GM23338 (cell line): ENCODE measurements at regions not wholly inside any gene's neighbourhood (a gene's known extent, or its start where the extent isn't known, plus 50 kb on each side); places are given as distances from the start of the nearest gene placed in this dataset.

Experiments used
- ATAC-seq: fragments of 200-7000 bp; cut with Tn5 transposase; 3 replicates; pipeline ENCODE4 v1.9.1; 2020
- DNase-seq: peaks from one replicate; pipeline ENCODE4 v3.0.0-alpha.2; 2015; ENCODE audit warnings: low spot score
- H2AFZ ChIP-seq: fragments of 200-600 bp; sonication (generic); 2 replicates; pipeline ENCODE4 v1.8.0; 2016; ENCODE audit warnings: antibody characterized with exemption, mild to moderate bottlenecking, moderate library complexity
- H3F3A ChIP-seq: fragments of 200-600 bp; sonication (generic); replicated peaks from 2 replicates; pipeline ENCODE4 v1.8.0; 2017; ENCODE audit warnings: antibody characterized with exemption, mixed run types, low read depth
- H3K27ac ChIP-seq: fragments of 200-600 bp; sonication (generic); 2 replicates; pipeline ENCODE4 v1.6.1; 2016; ENCODE audit warnings: low read depth
- H3K27me3 ChIP-seq: fragments of 200-600 bp; sonication (generic); 2 replicates; pipeline ENCODE4 v1.8.0; 2016; ENCODE audit warnings: mild to moderate bottlenecking, mixed run types, moderate library complexity; ENCODE audit not compliant: insufficient read depth
- H3K36me3 ChIP-seq: fragments of 200-600 bp; sonication (generic); 2 replicates; pipeline ENCODE4 v1.8.0; 2016; ENCODE audit warnings: mild to moderate bottlenecking; ENCODE audit not compliant: insufficient read depth
- H3K4me1 ChIP-seq: fragments of 200-600 bp; sonication (generic); 2 replicates; pipeline ENCODE4 v1.8.0; 2016; ENCODE audit warnings: mild to moderate bottlenecking, moderate library complexity; ENCODE audit not compliant: insufficient read depth
- H3K4me2 ChIP-seq: fragments of 200-600 bp; sonication (generic); 2 replicates; pipeline ENCODE4 v1.7.1; 2017; ENCODE audit warnings: mixed run types
- H3K4me3 ChIP-seq: fragments of 200-600 bp; sonication (generic); 2 replicates; pipeline ENCODE4 v1.6.1; 2016; ENCODE audit warnings: mixed run types
- H3K79me2 ChIP-seq: fragments of 200-600 bp; sonication (generic); replicated peaks from 2 replicates; pipeline ENCODE4 v1.8.0; 2017; ENCODE audit warnings: mild to moderate bottlenecking; ENCODE audit not compliant: insufficient read depth
- H3K9me2 ChIP-seq: fragments of 200-600 bp; sonication (generic); 2 replicates; pipeline ENCODE4 v1.8.0; 2017; ENCODE audit not compliant: insufficient read depth
- H4K20me1 ChIP-seq: fragments of 200-600 bp; sonication (generic); replicated peaks from 2 replicates; pipeline ENCODE4 v1.8.0; 2017; ENCODE audit warnings: mild to moderate bottlenecking; ENCODE audit not compliant: insufficient read depth
- H3K27ac Mint-ChIP-seq: 2 replicates; pipeline ENCODE4 v1.8.0; 2020; ENCODE audit warnings: inconsistent platforms, mild to moderate bottlenecking, moderate library complexity, mixed read lengths
- H3K27me3 Mint-ChIP-seq: 3 replicates; pipeline ENCODE4 v1.8.0; 2022; ENCODE audit warnings: low read depth, mild to moderate bottlenecking, moderate library complexity, mixed read lengths, inconsistent platforms; ENCODE audit not compliant: insufficient read depth, poor library complexity
- H3K36me3 Mint-ChIP-seq: 3 replicates; pipeline ENCODE4 v1.8.0; 2021; ENCODE audit warnings: low read depth, mild to moderate bottlenecking, inconsistent platforms, moderate library complexity, mixed read lengths
- H3K4me1 Mint-ChIP-seq: 3 replicates; pipeline ENCODE4 v1.8.0; 2020; ENCODE audit warnings: mild to moderate bottlenecking, inconsistent platforms, mixed read lengths
- H3K4me3 Mint-ChIP-seq: 3 replicates; pipeline ENCODE4 v1.8.0; 2021; ENCODE audit warnings: moderate library complexity, mild to moderate bottlenecking, inconsistent platforms, mixed read lengths
- H3K9me3 Mint-ChIP-seq: 3 replicates; pipeline ENCODE4 v1.8.0; 2020; ENCODE audit warnings: moderate library complexity, mild to moderate bottlenecking, inconsistent platforms, mixed read lengths
- CREB1 ChIP-seq: fragments of 250-450 bp; sonication (Bioruptor Pico); IDR thresholded peaks from 2 replicates; pipeline ENCODE4 v1.5.0; 2020; ENCODE audit warnings: low read depth, mild to moderate bottlenecking, moderate library complexity
- EZH2 ChIP-seq: fragments of 200-600 bp; sonication (generic); IDR thresholded peaks from one replicate; pipeline ENCODE4 v1.8.0; 2017; ENCODE audit warnings: antibody characterized with exemption, mild to moderate bottlenecking, low read depth; ENCODE audit not compliant: unreplicated experiment
- EZH2phosphoT487 ChIP-seq: fragments of 200-600 bp; sonication (generic); IDR thresholded peaks from one replicate; pipeline ENCODE4 v1.8.1; 2018; ENCODE audit warnings: antibody characterized with exemption; ENCODE audit not compliant: unreplicated experiment
- JUNB ChIP-seq: IDR thresholded peaks from one replicate; pipeline ENCODE4 v1.6.1; 2016; ENCODE audit warnings: antibody characterized with exemption; ENCODE audit not compliant: unreplicated experiment
- NANOG ChIP-seq: IDR thresholded peaks from 2 replicates; pipeline ENCODE4 v1.6.1; 2016; ENCODE audit warnings: antibody characterized with exemption, borderline replicate concordance
- POLR2AphosphoS5 ChIP-seq: IDR thresholded peaks from 2 replicates; pipeline ENCODE4 v1.6.1; 2016; ENCODE audit warnings: antibody characterized with exemption, low read depth
- STAT1 ChIP-seq: IDR thresholded peaks from one replicate; pipeline ENCODE4 v1.6.1; 2016; ENCODE audit warnings: antibody characterized with exemption; ENCODE audit not compliant: unreplicated experiment
- ZNF114 ChIP-seq: fragments of 250-450 bp; sonication (Bioruptor Pico); IDR thresholded peaks from 2 replicates; pipeline ENCODE4 v1.5.0; 2020; ENCODE audit warnings: mild to moderate bottlenecking, moderate library complexity
- ZNF331 ChIP-seq: fragments of 250-450 bp; sonication (Bioruptor Pico); IDR thresholded peaks from 2 replicates; pipeline ENCODE4 v1.5.0; 2020; ENCODE audit warnings: low read depth, mild to moderate bottlenecking, moderate library complexity
- TF ChIP-seq, protein P1 (sequence below): fragments of 250-450 bp; sonication (Bioruptor Pico); IDR thresholded peaks from 2 replicates; pipeline ENCODE4 v1.5.0; 2020; ENCODE audit warnings: mild to moderate bottlenecking, moderate library complexity
- TF ChIP-seq, protein P2 (sequence below): IDR thresholded peaks from 2 replicates; pipeline ENCODE4 v1.6.1; 2016; ENCODE audit warnings: antibody characterized with exemption

DNA sequence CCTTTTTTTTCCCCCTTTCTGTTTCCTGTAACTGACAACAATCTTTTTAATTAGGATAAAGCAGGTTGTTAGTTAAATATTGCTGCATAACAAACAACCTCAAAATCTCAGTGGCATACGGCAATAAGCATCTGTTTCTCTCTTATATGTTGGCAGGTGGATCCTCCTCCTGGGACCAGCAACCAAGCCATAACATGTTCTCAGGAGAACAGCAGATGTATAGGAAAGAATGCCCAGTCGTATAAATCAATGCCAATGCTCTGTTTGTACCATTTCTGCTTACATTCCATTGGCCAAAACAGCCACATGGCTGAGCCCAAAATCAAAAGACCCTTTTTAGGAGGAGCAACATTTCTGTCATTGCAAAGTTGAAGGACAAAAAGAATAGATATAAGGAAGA lies 445.7 kb downstream of the AASDHPPT start (continued):
- TF ChIP-seq, protein P1, sequence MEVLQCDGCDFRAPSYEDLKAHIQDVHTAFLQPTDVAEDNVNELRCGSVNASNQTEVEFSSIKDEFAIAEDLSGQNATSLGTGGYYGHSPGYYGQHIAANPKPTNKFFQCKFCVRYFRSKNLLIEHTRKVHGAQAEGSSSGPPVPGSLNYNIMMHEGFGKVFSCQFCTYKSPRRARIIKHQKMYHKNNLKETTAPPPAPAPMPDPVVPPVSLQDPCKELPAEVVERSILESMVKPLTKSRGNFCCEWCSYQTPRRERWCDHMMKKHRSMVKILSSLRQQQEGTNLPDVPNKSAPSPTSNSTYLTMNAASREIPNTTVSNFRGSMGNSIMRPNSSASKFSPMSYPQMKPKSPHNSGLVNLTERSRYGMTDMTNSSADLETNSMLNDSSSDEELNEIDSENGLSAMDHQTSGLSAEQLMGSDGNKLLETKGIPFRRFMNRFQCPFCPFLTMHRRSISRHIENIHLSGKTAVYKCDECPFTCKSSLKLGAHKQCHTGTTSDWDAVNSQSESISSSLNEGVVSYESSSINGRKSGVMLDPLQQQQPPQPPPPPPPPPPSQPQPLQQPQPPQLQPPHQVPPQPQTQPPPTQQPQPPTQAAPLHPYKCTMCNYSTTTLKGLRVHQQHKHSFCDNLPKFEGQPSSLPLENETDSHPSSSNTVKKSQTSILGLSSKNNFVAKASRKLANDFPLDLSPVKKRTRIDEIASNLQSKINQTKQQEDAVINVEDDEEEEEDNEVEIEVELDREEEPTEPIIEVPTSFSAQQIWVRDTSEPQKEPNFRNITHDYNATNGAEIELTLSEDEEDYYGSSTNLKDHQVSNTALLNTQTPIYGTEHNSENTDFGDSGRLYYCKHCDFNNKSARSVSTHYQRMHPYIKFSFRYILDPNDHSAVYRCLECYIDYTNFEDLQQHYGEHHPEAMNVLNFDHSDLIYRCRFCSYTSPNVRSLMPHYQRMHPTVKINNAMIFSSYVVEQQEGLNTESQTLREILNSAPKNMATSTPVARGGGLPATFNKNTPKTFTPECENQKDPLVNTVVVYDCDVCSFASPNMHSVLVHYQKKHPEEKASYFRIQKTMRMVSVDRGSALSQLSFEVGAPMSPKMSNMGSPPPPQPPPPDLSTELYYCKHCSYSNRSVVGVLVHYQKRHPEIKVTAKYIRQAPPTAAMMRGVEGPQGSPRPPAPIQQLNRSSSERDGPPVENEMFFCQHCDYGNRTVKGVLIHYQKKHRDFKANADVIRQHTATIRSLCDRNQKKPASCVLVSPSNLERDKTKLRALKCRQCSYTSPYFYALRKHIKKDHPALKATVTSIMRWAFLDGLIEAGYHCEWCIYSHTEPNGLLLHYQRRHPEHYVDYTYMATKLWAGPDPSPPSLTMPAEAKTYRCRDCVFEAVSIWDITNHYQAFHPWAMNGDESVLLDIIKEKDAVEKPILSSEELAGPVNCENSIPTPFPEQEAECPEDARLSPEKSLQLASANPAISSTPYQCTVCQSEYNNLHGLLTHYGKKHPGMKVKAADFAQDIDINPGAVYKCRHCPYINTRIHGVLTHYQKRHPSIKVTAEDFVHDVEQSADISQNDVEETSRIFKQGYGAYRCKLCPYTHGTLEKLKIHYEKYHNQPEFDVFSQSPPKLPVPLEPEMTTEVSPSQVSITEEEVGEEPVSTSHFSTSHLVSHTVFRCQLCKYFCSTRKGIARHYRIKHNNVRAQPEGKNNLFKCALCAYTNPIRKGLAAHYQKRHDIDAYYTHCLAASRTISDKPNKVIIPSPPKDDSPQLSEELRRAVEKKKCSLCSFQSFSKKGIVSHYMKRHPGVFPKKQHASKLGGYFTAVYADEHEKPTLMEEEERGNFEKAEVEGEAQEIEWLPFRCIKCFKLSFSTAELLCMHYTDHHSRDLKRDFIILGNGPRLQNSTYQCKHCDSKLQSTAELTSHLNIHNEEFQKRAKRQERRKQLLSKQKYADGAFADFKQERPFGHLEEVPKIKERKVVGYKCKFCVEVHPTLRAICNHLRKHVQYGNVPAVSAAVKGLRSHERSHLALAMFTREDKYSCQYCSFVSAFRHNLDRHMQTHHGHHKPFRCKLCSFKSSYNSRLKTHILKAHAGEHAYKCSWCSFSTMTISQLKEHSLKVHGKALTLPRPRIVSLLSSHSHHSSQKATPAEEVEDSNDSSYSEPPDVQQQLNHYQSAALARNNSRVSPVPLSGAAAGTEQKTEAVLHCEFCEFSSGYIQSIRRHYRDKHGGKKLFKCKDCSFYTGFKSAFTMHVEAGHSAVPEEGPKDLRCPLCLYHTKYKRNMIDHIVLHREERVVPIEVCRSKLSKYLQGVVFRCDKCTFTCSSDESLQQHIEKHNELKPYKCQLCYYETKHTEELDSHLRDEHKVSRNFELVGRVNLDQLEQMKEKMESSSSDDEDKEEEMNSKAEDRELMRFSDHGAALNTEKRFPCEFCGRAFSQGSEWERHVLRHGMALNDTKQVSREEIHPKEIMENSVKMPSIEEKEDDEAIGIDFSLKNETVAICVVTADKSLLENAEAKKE (CRISPR knock-in tag) = no peak
- TF ChIP-seq JUNB (no peak), ZNF331 (no peak)
- TF ChIP-seq, protein P2, sequence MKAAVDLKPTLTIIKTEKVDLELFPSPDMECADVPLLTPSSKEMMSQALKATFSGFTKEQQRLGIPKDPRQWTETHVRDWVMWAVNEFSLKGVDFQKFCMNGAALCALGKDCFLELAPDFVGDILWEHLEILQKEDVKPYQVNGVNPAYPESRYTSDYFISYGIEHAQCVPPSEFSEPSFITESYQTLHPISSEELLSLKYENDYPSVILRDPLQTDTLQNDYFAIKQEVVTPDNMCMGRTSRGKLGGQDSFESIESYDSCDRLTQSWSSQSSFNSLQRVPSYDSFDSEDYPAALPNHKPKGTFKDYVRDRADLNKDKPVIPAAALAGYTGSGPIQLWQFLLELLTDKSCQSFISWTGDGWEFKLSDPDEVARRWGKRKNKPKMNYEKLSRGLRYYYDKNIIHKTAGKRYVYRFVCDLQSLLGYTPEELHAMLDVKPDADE = no peak

DNA sequence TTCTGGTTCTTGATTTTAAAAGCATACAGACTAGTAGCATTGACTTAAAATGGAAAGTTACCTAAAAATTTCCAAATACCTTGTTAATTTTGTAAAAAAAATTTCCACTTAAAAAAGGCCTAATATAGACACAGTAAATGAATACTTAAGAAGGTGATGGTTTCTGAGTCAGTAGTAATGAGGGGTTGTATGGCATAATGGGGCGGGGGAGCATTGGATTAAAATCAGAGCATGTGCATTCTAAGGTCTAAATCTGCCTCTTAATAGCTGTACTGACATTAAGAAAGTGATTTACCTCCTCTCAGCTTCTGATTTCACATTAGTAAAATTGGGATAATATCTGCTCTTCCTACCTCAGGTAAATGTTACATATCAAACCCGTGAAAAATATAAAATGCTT lies 446.5 kb downstream of the AASDHPPT start:
- Histone ChIP-seq H3F3A (no peaks in the 10 kb centered on the region), H3K4me2 (no peak overlapping the region), H3K9me2 (0 out of 2 replicates have a peak, but pooled peaks cover 2% of the 10 kb centered on the region), H3K4me3 (no peak overlapping the region), H3K27ac (no peak overlapping the region), H3K79me2 (no peaks in the 10 kb centered on the region), H2AFZ (no peak overlapping the region), H3K27me3 (no peaks in the 10 kb centered on the region), H4K20me1 (no peaks in the 10 kb centered on the region), H3K4me1 (peaks cover 5% of the 10 kb centered on the region; the same call in 1 of the 2 replicates), H3K36me3 (no peaks in the 10 kb centered on the region)
- Mint-ChIP-seq H3K27me3 (no peaks in the 10 kb centered on the region), H3K36me3 (no peaks in the 10 kb centered on the region), H3K9me3 (no peaks in the 10 kb centered on the region), H3K4me1 (peaks cover 3% of the 10 kb centered on the region; the same call in 2 of the 3 replicates), H3K4me3 (no peak overlapping the region), H3K27ac (no peak overlapping the region)
- ATAC-seq = no peak
- DNase-seq = no peak
- no peak for TF ChIP-seq ZNF114 (CRISPR knock-in tag)
- no peak for TF ChIP-seq EZH2phosphoT487
- TF ChIP-seq POLR2AphosphoS5 = no peak
- TF ChIP-seq EZH2 = no peak
- no peak for TF ChIP-seq STAT1
- TF ChIP-seq NANOG = no peak
- no peak for TF ChIP-seq JUNB
- TF ChIP-seq CREB1 = no peak
- TF ChIP-seq ZNF331 = no peak
